ENCODE measurements at regions not wholly inside any gene's neighbourhood (a gene's known extent, or its start where the extent isn't known, plus 50 kb on each side); places are given as distances from the start of the nearest gene placed in this dataset.

DNA sequence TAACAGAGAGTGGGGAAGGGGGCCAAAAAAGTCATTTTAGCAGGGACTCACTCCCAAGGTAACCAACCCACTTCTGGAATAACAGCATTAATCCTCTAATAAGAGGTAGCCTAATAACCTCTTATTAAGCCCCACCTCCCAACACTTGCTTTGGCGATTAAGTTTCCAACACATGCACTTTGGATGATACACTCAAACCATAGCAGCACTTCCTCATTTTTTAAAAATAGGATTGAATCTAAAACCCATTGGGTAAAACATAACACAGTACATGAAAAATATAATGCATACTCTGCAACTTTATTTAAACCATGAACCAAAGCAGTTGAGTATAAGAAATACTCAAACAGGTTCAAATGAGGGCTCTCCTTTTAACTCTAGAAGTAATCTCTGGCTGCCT is 318.3 kb downstream of the HACE1 start:
- Histone ChIP-seq H3K27ac (ENCODE audit: low read length) (no peak overlapping the region), H3K9me3 (ENCODE audit: control insufficient read depth, low read depth, low read length) (no peaks in the 10 kb centered on the region), H3K4me1 (ENCODE audit: control insufficient read depth, insufficient read depth, low read length) (no peaks in the 10 kb centered on the region), H3K4me3 (ENCODE audit: low read length) (no peak overlapping the region), H3K27me3 (ENCODE audit: control insufficient read depth, insufficient read depth, low read length) (no peaks in the 10 kb centered on the region), H3K36me3 (ENCODE audit: control insufficient read depth, insufficient read depth, low read length) (no peaks in the 10 kb centered on the region)
- DNase-seq = no peak
- 100% methylated on average over 1 of the region's 1 CpG for WGBS (ENCODE audit: insufficient coverage, low lambda C conversion rate)

GRCh38 chr6:104540743-104541142 is 319.0 kb downstream of the HACE1 start:
- H3K9me3 ChIP-seq (ENCODE audit: control insufficient read depth, low read depth, low read length) = no peaks in the 10 kb centered on the region
- H3K36me3 ChIP-seq (ENCODE audit: control insufficient read depth, insufficient read depth, low read length) = no peaks in the 10 kb centered on the region
- no peaks in the 10 kb centered on the region for H3K4me1 ChIP-seq (ENCODE audit: control insufficient read depth, insufficient read depth, low read length)
- H3K27me3 ChIP-seq (ENCODE audit: control insufficient read depth, insufficient read depth, low read length) = no peaks in the 10 kb centered on the region
- no peak overlapping the region for H3K4me3 ChIP-seq (ENCODE audit: low read length)
- no peak overlapping the region for H3K27ac ChIP-seq (ENCODE audit: low read length)
- DNase-seq = no peak

GRCh38 chr6:104539173-104539572 is 320.5 kb downstream of the HACE1 start:
- no peaks in the 10 kb centered on the region for H3K4me1 ChIP-seq (ENCODE audit: control insufficient read depth, insufficient read depth, low read length)
- H3K4me3 ChIP-seq (ENCODE audit: low read length) = no peak overlapping the region
- no peak for DNase-seq
- H3K9me3 ChIP-seq (ENCODE audit: control insufficient read depth, low read depth, low read length) = no peaks in the 10 kb centered on the region
- H3K27ac ChIP-seq (ENCODE audit: low read length) = no peak overlapping the region
- no peaks in the 10 kb centered on the region for H3K27me3 ChIP-seq (ENCODE audit: control insufficient read depth, insufficient read depth, low read length)
- no peaks in the 10 kb centered on the region for H3K36me3 ChIP-seq (ENCODE audit: control insufficient read depth, insufficient read depth, low read length)

DNA sequence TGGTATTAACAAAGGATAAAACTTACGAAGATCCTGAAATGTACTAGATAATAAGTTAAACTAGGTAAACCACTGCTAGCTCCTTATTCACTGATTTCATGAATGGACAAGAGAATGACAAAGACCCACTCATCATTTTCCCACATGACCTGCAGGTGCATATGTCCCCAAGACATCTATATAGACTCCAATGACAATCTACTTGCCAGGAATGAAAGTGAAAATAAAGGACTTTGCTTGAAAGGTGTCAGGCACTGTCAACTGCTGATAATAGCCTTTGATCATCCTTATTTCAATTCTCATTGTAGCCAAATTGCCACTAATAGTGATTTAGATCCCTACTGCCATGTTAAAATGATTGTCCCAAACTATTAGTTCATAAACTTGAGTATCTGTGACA is 321.8 kb downstream of the HACE1 start:
- Histone ChIP-seq H3K27ac (ENCODE audit: low read length) (no peak overlapping the region), H3K27me3 (ENCODE audit: control insufficient read depth, insufficient read depth, low read length) (no peaks in the 10 kb centered on the region), H3K36me3 (ENCODE audit: control insufficient read depth, insufficient read depth, low read length) (no peaks in the 10 kb centered on the region), H3K4me1 (ENCODE audit: control insufficient read depth, insufficient read depth, low read length) (no peaks in the 10 kb centered on the region), H3K4me3 (ENCODE audit: low read length) (no peak overlapping the region), H3K9me3 (ENCODE audit: control insufficient read depth, low read depth, low read length) (no peaks in the 10 kb centered on the region)
- DNase-seq = no peak
- 100% methylated on average over 1 of the region's 1 CpG for WGBS (ENCODE audit: insufficient coverage, low lambda C conversion rate)

DNA sequence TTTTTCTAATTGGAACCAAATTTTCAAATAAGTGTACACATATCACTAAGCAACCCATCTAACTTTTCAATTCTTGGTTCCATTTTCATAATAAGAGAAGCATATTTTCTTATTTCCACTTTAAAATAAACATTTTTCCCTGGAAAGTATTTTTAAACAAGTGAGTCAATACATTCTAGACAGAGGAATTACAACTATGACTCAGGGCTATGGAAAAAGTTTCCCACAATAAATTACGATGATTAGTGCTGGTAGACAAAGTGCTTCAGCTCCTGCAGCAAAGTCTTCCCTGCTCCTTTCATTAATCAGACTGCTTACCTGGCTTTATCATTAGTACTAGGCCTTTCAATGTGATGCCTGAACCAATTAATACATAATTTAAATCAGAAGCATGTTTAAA is 322.5 kb downstream of the HACE1 start:
- WGBS (ENCODE audit: insufficient coverage, low lambda C conversion rate) = 100% methylated on average over 1 of the region's 1 CpG
- H3K36me3 ChIP-seq (ENCODE audit: control insufficient read depth, insufficient read depth, low read length) = no peaks in the 10 kb centered on the region
- H3K4me1 ChIP-seq (ENCODE audit: control insufficient read depth, insufficient read depth, low read length) = no peaks in the 10 kb centered on the region
- no peaks in the 10 kb centered on the region for H3K9me3 ChIP-seq (ENCODE audit: control insufficient read depth, low read depth, low read length)
- no peak overlapping the region for H3K27ac ChIP-seq (ENCODE audit: low read length)
- no peaks in the 10 kb centered on the region for H3K27me3 ChIP-seq (ENCODE audit: control insufficient read depth, insufficient read depth, low read length)
- H3K4me3 ChIP-seq (ENCODE audit: low read length) = no peak overlapping the region
- DNase-seq = no peak

DNA sequence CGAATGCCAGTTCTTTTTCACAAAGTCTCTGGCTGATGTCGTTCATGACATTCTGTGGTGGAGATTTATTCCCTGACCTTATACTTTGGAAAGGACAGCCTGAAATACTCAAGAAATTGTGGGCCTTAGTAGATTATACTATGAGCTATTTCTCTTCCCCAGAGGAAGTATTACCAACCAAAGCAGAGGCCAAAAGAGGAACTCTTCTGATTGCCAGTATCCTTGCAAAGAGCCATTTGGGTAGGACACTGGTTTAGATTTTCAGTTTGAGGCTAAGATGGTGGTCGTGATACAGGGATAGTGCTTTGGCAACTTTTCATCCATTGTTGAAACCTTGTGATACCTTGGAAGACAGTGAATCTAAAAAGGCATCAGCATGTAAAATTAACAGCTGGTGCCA is 327.3 kb downstream of the HACE1 start:
- H3K4me3 ChIP-seq (ENCODE audit: low read length) = no peak overlapping the region
- no peaks in the 10 kb centered on the region for H3K36me3 ChIP-seq (ENCODE audit: control insufficient read depth, insufficient read depth, low read length)
- WGBS (ENCODE audit: insufficient coverage, low lambda C conversion rate) = 83% methylated on average over 1 of the region's 3 CpGs
- no peak overlapping the region for H3K27ac ChIP-seq (ENCODE audit: low read length)
- no peaks in the 10 kb centered on the region for H3K27me3 ChIP-seq (ENCODE audit: control insufficient read depth, insufficient read depth, low read length)
- H3K9me3 ChIP-seq (ENCODE audit: control insufficient read depth, low read depth, low read length) = no peaks in the 10 kb centered on the region
- DNase-seq = no peak
- no peaks in the 10 kb centered on the region for H3K4me1 ChIP-seq (ENCODE audit: control insufficient read depth, insufficient read depth, low read length)

DNA sequence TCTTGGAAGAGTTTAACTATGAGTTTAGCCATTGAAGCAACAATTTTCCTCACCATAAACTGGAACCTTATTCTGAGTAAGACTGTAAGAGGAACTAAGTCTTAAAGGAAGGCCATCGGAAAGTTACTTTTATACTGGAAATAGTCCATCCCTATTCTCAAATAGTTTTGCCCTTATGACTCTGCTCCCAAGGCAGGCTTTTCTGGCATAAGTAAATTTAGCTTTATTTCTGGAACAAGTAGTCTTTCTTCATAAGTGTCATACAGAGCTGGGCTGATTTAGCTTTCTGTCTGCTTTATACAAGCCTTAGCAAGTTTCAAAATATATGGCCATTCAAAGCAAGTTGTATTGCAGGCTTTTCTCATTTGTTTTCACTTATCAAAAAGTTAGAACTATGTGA is 328.1 kb downstream of the HACE1 start:
- Histone ChIP-seq H3K36me3 (ENCODE audit: control insufficient read depth, insufficient read depth, low read length) (no peaks in the 10 kb centered on the region), H3K9me3 (ENCODE audit: control insufficient read depth, low read depth, low read length) (no peaks in the 10 kb centered on the region), H3K27ac (ENCODE audit: low read length) (no peak overlapping the region), H3K27me3 (ENCODE audit: control insufficient read depth, insufficient read depth, low read length) (no peaks in the 10 kb centered on the region), H3K4me1 (ENCODE audit: control insufficient read depth, insufficient read depth, low read length) (peaks cover 4% of the 10 kb centered on the region), H3K4me3 (ENCODE audit: low read length) (no peak overlapping the region)
- WGBS (ENCODE audit: insufficient coverage, low lambda C conversion rate) = 100% methylated on average over 1 of the region's 1 CpG
- DNase-seq = no peak

DNA sequence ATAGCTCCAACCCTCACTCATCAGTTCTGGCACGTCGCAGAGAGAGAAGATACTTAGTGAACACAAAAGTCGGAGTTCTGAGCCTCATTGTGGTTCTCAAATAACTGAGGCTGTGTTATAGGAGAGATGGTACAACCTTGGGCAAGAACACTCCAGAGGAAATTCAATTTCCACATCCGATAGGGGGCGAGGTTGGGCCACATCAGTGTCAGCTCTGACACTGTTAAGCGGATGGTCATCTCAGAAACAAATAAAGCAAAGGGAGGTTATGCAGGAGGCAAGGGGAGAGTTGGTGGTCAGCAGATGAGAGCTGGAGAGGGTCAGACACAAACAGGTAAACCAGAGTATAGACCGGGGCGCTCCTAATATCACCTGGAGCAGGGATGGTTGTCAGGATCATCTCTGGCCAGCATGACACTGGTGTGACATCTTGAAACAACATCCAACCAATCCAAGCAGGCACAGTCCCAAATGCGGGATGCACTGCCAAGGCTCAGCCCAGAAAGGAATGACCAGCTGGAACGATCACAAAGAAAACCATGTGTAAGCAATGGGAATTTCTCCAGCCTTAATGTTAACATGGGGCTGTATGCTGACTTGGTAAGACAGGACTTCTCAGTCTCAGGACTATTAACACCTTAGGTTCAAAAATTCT is 331.8 kb downstream of the HACE1 start:
- Histone ChIP-seq H3K4me3 (ENCODE audit: low read length) (no peak overlapping the region), H3K27me3 (ENCODE audit: control insufficient read depth, insufficient read depth, low read length) (no peaks in the 10 kb centered on the region), H3K36me3 (ENCODE audit: control insufficient read depth, insufficient read depth, low read length) (no peaks in the 10 kb centered on the region), H3K4me1 (ENCODE audit: control insufficient read depth, insufficient read depth, low read length) (peaks cover 18% of the 10 kb centered on the region), H3K27ac (ENCODE audit: low read length) (no peak overlapping the region), H3K9me3 (ENCODE audit: control insufficient read depth, low read depth, low read length) (no peaks in the 10 kb centered on the region)
- DNase-seq = no peak
- no CpG with 5 or more reads among the region's 10 CpGs for WGBS (ENCODE audit: insufficient coverage, low lambda C conversion rate)

DNA sequence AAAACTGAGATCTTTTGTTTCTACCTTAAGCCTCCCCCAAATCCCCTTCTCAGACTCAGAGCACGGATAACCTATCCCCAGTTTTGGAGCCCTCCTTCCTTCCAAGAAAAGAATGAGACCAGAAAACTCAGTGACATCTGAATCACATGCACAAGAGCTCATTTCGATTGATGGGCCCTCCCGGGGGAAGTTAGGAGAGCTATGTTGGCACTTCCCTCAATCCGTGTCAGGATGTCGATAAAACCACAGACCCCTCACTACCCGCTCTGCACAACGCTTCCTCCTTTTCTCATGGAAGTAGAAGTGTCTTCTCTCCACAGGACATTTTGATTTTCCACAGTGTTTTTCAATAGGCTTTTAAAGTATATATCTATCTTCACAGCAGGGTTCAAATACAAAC is 332.4 kb downstream of the HACE1 start:
- no CpG with 5 or more reads among the region's 7 CpGs for WGBS (ENCODE audit: insufficient coverage, low lambda C conversion rate)
- no peaks in the 10 kb centered on the region for H3K27me3 ChIP-seq (ENCODE audit: control insufficient read depth, insufficient read depth, low read length)
- no peak overlapping the region for H3K27ac ChIP-seq (ENCODE audit: low read length)
- H3K4me1 ChIP-seq (ENCODE audit: control insufficient read depth, insufficient read depth, low read length) = peaks cover 18% of the 10 kb centered on the region
- no peak overlapping the region for H3K4me3 ChIP-seq (ENCODE audit: low read length)
- no peaks in the 10 kb centered on the region for H3K36me3 ChIP-seq (ENCODE audit: control insufficient read depth, insufficient read depth, low read length)
- no peak for DNase-seq
- no peaks in the 10 kb centered on the region for H3K9me3 ChIP-seq (ENCODE audit: control insufficient read depth, low read depth, low read length)

GRCh38 chr6:104526376-104526775 is 333.3 kb downstream of the HACE1 start:
- no peak overlapping the region for H3K4me3 ChIP-seq (ENCODE audit: low read length)
- no CpG with 5 or more reads among the region's 6 CpGs for WGBS (ENCODE audit: insufficient coverage, low lambda C conversion rate)
- no peaks in the 10 kb centered on the region for H3K27me3 ChIP-seq (ENCODE audit: control insufficient read depth, insufficient read depth, low read length)
- peaks cover 18% of the 10 kb centered on the region for H3K4me1 ChIP-seq (ENCODE audit: control insufficient read depth, insufficient read depth, low read length)
- H3K36me3 ChIP-seq (ENCODE audit: control insufficient read depth, insufficient read depth, low read length) = no peaks in the 10 kb centered on the region
- DNase-seq = peak; percentile 56 to 73
- peak overlapping the region; percentile 30 for H3K27ac ChIP-seq (ENCODE audit: low read length)
- no peaks in the 10 kb centered on the region for H3K9me3 ChIP-seq (ENCODE audit: control insufficient read depth, low read depth, low read length)

- H3K27me3 ChIP-seq (ENCODE audit: control insufficient read depth, insufficient read depth, low read length) = no peaks in the 10 kb centered on the region
- peak overlapping the region; percentile 2 for H3K27ac ChIP-seq (ENCODE audit: low read length)
- H3K36me3 ChIP-seq (ENCODE audit: control insufficient read depth, insufficient read depth, low read length) = no peaks in the 10 kb centered on the region
- peaks cover 18% of the 10 kb centered on the region for H3K4me1 ChIP-seq (ENCODE audit: control insufficient read depth, insufficient read depth, low read length)
- H3K9me3 ChIP-seq (ENCODE audit: control insufficient read depth, low read depth, low read length) = no peaks in the 10 kb centered on the region
- WGBS (ENCODE audit: insufficient coverage, low lambda C conversion rate) = 12% methylated on average over 4 of the region's 15 CpGs
- peak; percentile 53 to 63 for DNase-seq
- H3K4me3 ChIP-seq (ENCODE audit: low read length) = peak overlapping the region; percentile 9
Observed at GRCh38 chr6:104525677-104526322, 333.9 kb downstream of the HACE1 start.

All from large intestine (tissue), 3 donors.